OCI-LY1 (cell line): ENCODE measurements at regions not wholly inside any gene's neighbourhood (a gene's known extent, or its start where the extent isn't known, plus 50 kb on each side); places are given as distances from the start of the nearest gene placed in this dataset.

Source experiments
- H2AFZ ChIP-seq: fragments of 200-600 bp; sonication (generic), shearing (Covaris generic); 2 replicates; pipeline ENCODE4 v1.6.0; 2014; ENCODE audit warnings: antibody characterized with exemption, mild to moderate bottlenecking, low read length
- H3F3A ChIP-seq: fragments of 200-600 bp; sonication (generic), shearing (Covaris generic); 2 replicates; pipeline ENCODE4 v1.6.0; 2014; ENCODE audit warnings: mild to moderate bottlenecking, antibody characterized with exemption, low read length, moderate library complexity; ENCODE audit not compliant: insufficient read depth
- H3K27ac ChIP-seq: fragments of 200-600 bp; sonication (generic); 2 replicates; pipeline ENCODE4 v1.5.1; 2014; ENCODE audit warnings: low read length, mixed run types, mild to moderate bottlenecking, low read depth; ENCODE audit not compliant: poor library complexity, severe bottlenecking
- H3K27me3 ChIP-seq: fragments of 200-600 bp; sonication (generic); 2 replicates; pipeline ENCODE4 v1.6.0; 2014; ENCODE audit warnings: antibody characterized with exemption, mild to moderate bottlenecking, low read length, moderate library complexity; ENCODE audit not compliant: insufficient read depth
- H3K36me3 ChIP-seq: fragments of 200-600 bp; sonication (generic); 2 replicates; pipeline ENCODE4 v1.6.1; 2014; ENCODE audit warnings: mild to moderate bottlenecking, antibody characterized with exemption, low read length, moderate library complexity, mixed read lengths; ENCODE audit not compliant: insufficient read depth
- H3K4me1 ChIP-seq: fragments of 200-600 bp; sonication (generic); 2 replicates; pipeline ENCODE4 v1.5.1; 2014; ENCODE audit warnings: mild to moderate bottlenecking, low read length, moderate library complexity; ENCODE audit not compliant: insufficient read depth, severe bottlenecking
- H3K4me2 ChIP-seq: fragments of 200-600 bp; sonication (generic), shearing (Covaris generic); 2 replicates; pipeline ENCODE4 v1.6.1; 2014; ENCODE audit warnings: low read length
- H3K4me3 ChIP-seq: fragments of 200-600 bp; sonication (generic); 2 replicates; pipeline ENCODE4 v1.5.1; 2014; ENCODE audit warnings: low read length, low read depth, mild to moderate bottlenecking, mixed read lengths; ENCODE audit not compliant: poor library complexity, severe bottlenecking
- H3K79me2 ChIP-seq: fragments of 200-600 bp; shearing (Covaris generic); 2 replicates; pipeline ENCODE4 v1.6.1; 2016; ENCODE audit warnings: mixed run types, low read length, mixed read lengths; ENCODE audit not compliant: insufficient read depth
- H3K9ac ChIP-seq: fragments of 200-600 bp; sonication (generic), shearing (Covaris generic); 2 replicates; pipeline ENCODE4 v1.6.1; 2014; ENCODE audit warnings: mild to moderate bottlenecking, low read length, mixed read lengths
- H3K9me2 ChIP-seq: fragments of 200-600 bp; sonication (generic), shearing (Covaris generic); 2 replicates; pipeline ENCODE4 v1.6.1; 2014; ENCODE audit warnings: low read depth, mild to moderate bottlenecking, low read length, mixed read lengths
- H3K9me3 ChIP-seq: fragments of 200-600 bp; shearing (Covaris generic); 2 replicates; pipeline ENCODE4 v1.6.1; 2014; ENCODE audit warnings: low read length, mixed read lengths
- H4K20me1 ChIP-seq: fragments of 200-600 bp; sonication (generic), shearing (Covaris generic); 2 replicates; pipeline ENCODE4 v1.6.0; 2016; ENCODE audit warnings: mild to moderate bottlenecking, low read length; ENCODE audit not compliant: insufficient read depth
- CTCF ChIP-seq: fragments of 200-600 bp; sonication (generic), shearing (Covaris generic); IDR thresholded peaks from 2 replicates; pipeline ENCODE4 v1.5.1; 2017; ENCODE audit warnings: mild to moderate bottlenecking, antibody characterized with exemption, low read length, moderate library complexity, mixed read lengths
- EZH2 ChIP-seq: fragments of 200-600 bp; sonication (generic), shearing (Covaris generic); IDR thresholded peaks from 2 replicates; pipeline ENCODE4 v1.8.0; 2017; ENCODE audit warnings: borderline replicate concordance, mixed run types, mild to moderate bottlenecking, antibody characterized with exemption, low read length, moderate library complexity, mixed read lengths

- no peaks in the 10 kb centered on the region for H3K27me3 ChIP-seq
- no peaks in the 10 kb centered on the region for H3K4me1 ChIP-seq
- no peaks in the 10 kb centered on the region for H3K9me2 ChIP-seq
- H3K9me3 ChIP-seq: no peaks in the 10 kb centered on the region
- H3K4me2 ChIP-seq: no peak overlapping the region
- TF ChIP-seq CTCF (no peak), EZH2 (no peak)
- no peaks in the 10 kb centered on the region for H3F3A ChIP-seq
- no peak overlapping the region for H3K9ac ChIP-seq
- no peak overlapping the region for H3K4me3 ChIP-seq
- H3K36me3 ChIP-seq: no peaks in the 10 kb centered on the region
- H2AFZ ChIP-seq: no peak overlapping the region
- H3K27ac ChIP-seq: no peak overlapping the region
- H3K79me2 ChIP-seq: no peaks in the 10 kb centered on the region
- no peaks in the 10 kb centered on the region for H4K20me1 ChIP-seq
These were observed 267.0 kb downstream of the ZIC4 start for GRCh38 chr3:147139341-147139740.

GRCh38 chr3:147132168-147132567, 274.2 kb downstream of the ZIC4 start:
- Histone ChIP-seq H3K4me2 (no peak overlapping the region), H3F3A (no peaks in the 10 kb centered on the region), H3K9ac (no peak overlapping the region), H3K27ac (no peak overlapping the region), H3K27me3 (no peaks in the 10 kb centered on the region), H3K36me3 (no peaks in the 10 kb centered on the region), H3K4me1 (no peaks in the 10 kb centered on the region), H3K4me3 (no peak overlapping the region), H3K9me2 (no peaks in the 10 kb centered on the region), H2AFZ (no peak overlapping the region), H4K20me1 (no peaks in the 10 kb centered on the region), H3K79me2 (no peaks in the 10 kb centered on the region), H3K9me3 (no peaks in the 10 kb centered on the region)
- TF ChIP-seq CTCF (no peak), EZH2 (no peak)

GRCh38 chr3:147130461-147130860, 275.9 kb downstream of the ZIC4 start:
- no peaks in the 10 kb centered on the region for H3K36me3 ChIP-seq
- H3K27ac ChIP-seq: no peak overlapping the region
- TF ChIP-seq EZH2 (no peak), CTCF (no peak)
- H3K9me2 ChIP-seq: no peaks in the 10 kb centered on the region
- no peaks in the 10 kb centered on the region for H3K27me3 ChIP-seq
- H3K79me2 ChIP-seq: no peaks in the 10 kb centered on the region
- H3K9me3 ChIP-seq: no peaks in the 10 kb centered on the region
- H3K9ac ChIP-seq: no peak overlapping the region
- H3F3A ChIP-seq: no peaks in the 10 kb centered on the region
- no peak overlapping the region for H3K4me3 ChIP-seq
- no peak overlapping the region for H2AFZ ChIP-seq
- H4K20me1 ChIP-seq: no peaks in the 10 kb centered on the region
- no peak overlapping the region for H3K4me2 ChIP-seq
- no peaks in the 10 kb centered on the region for H3K4me1 ChIP-seq
